Right lobe of liver (tissue), 4 donors: ENCODE measurements at regions not wholly inside any gene's neighbourhood (a gene's known extent, or its start where the extent isn't known, plus 50 kb on each side); places are given as distances from the start of the nearest gene placed in this dataset.

Experiments
- POLR2A ChIP-seq: fragments of 450-650 bp; IDR thresholded peaks from one replicate; pipeline ENCODE4 v1.6.1; 2017; ENCODE audit warnings: antibody characterized with exemption, mild to moderate bottlenecking
- TF ChIP-seq, protein P1 (sequence below), 4 donors: fragments of 200-600 bp in 3 of 4; fragments of 450-650 bp in 1 of 4; IDR thresholded peaks; one replicate each; pipeline versions ENCODE4 v1.5.1 to v1.8.0; 2016 to 2022; ENCODE audit warnings: antibody characterized with exemption in 4 of 4, mild to moderate bottlenecking in 2 of 4
- donor health status: DM: no; HTN: no; CAD: no.
- donor health status: DM: no; HTN: no; CAD: no.
- donor health status: DM: no; HTN: yes; CAD: no.

DNA sequence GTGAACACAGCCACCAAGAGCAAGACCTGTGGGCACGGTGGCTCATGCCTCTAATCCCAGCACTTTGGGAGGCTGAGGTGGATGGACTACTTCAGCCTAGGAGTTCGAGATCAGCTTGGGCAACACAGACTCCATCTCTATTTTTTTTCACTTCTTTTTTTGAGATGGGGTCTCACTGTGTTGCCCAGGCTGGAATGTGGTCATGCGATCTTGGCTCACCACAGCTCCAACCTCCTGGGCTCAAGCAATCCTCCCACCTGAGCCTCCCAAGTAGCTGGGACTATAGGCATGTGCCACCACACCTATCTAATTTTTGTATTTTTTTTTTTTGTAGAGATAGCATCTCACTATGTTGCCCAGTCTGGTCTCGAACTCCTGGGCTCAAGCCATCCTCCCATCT, 54.4 kb upstream of the SPRED2 start:
- TF ChIP-seq, protein P1, sequence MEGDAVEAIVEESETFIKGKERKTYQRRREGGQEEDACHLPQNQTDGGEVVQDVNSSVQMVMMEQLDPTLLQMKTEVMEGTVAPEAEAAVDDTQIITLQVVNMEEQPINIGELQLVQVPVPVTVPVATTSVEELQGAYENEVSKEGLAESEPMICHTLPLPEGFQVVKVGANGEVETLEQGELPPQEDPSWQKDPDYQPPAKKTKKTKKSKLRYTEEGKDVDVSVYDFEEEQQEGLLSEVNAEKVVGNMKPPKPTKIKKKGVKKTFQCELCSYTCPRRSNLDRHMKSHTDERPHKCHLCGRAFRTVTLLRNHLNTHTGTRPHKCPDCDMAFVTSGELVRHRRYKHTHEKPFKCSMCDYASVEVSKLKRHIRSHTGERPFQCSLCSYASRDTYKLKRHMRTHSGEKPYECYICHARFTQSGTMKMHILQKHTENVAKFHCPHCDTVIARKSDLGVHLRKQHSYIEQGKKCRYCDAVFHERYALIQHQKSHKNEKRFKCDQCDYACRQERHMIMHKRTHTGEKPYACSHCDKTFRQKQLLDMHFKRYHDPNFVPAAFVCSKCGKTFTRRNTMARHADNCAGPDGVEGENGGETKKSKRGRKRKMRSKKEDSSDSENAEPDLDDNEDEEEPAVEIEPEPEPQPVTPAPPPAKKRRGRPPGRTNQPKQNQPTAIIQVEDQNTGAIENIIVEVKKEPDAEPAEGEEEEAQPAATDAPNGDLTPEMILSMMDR (IDR thresholded peaks at IDR 0.05): no peak
- TF ChIP-seq POLR2A: no peak
